GM23338 (cell line): ENCODE measurements at regions not wholly inside any gene's neighbourhood (a gene's known extent, or its start where the extent isn't known, plus 50 kb on each side); places are given as distances from the start of the nearest gene placed in this dataset.

Experiments
- ATAC-seq: fragments of 200-7000 bp; cut with Tn5 transposase; 3 replicates; pipeline ENCODE4 v1.9.1; 2020
- DNase-seq: peaks from one replicate; pipeline ENCODE4 v3.0.0-alpha.2; 2015; ENCODE audit warnings: low spot score
- H2AFZ ChIP-seq: fragments of 200-600 bp; sonication (generic); 2 replicates; pipeline ENCODE4 v1.8.0; 2016; ENCODE audit warnings: antibody characterized with exemption, mild to moderate bottlenecking, moderate library complexity
- H3F3A ChIP-seq: fragments of 200-600 bp; sonication (generic); replicated peaks from 2 replicates; pipeline ENCODE4 v1.8.0; 2017; ENCODE audit warnings: antibody characterized with exemption, mixed run types, low read depth
- H3K27ac ChIP-seq: fragments of 200-600 bp; sonication (generic); 2 replicates; pipeline ENCODE4 v1.6.1; 2016; ENCODE audit warnings: low read depth
- H3K27me3 ChIP-seq: fragments of 200-600 bp; sonication (generic); 2 replicates; pipeline ENCODE4 v1.8.0; 2016; ENCODE audit warnings: mild to moderate bottlenecking, mixed run types, moderate library complexity; ENCODE audit not compliant: insufficient read depth
- H3K36me3 ChIP-seq: fragments of 200-600 bp; sonication (generic); 2 replicates; pipeline ENCODE4 v1.8.0; 2016; ENCODE audit warnings: mild to moderate bottlenecking; ENCODE audit not compliant: insufficient read depth
- H3K4me1 ChIP-seq: fragments of 200-600 bp; sonication (generic); 2 replicates; pipeline ENCODE4 v1.8.0; 2016; ENCODE audit warnings: mild to moderate bottlenecking, moderate library complexity; ENCODE audit not compliant: insufficient read depth
- H3K4me2 ChIP-seq: fragments of 200-600 bp; sonication (generic); 2 replicates; pipeline ENCODE4 v1.7.1; 2017; ENCODE audit warnings: mixed run types
- H3K4me3 ChIP-seq: fragments of 200-600 bp; sonication (generic); 2 replicates; pipeline ENCODE4 v1.6.1; 2016; ENCODE audit warnings: mixed run types
- H3K79me2 ChIP-seq: fragments of 200-600 bp; sonication (generic); replicated peaks from 2 replicates; pipeline ENCODE4 v1.8.0; 2017; ENCODE audit warnings: mild to moderate bottlenecking; ENCODE audit not compliant: insufficient read depth
- H3K9me2 ChIP-seq: fragments of 200-600 bp; sonication (generic); 2 replicates; pipeline ENCODE4 v1.8.0; 2017; ENCODE audit not compliant: insufficient read depth
- H4K20me1 ChIP-seq: fragments of 200-600 bp; sonication (generic); replicated peaks from 2 replicates; pipeline ENCODE4 v1.8.0; 2017; ENCODE audit warnings: mild to moderate bottlenecking; ENCODE audit not compliant: insufficient read depth
- H3K27ac Mint-ChIP-seq: 2 replicates; pipeline ENCODE4 v1.8.0; 2020; ENCODE audit warnings: inconsistent platforms, mild to moderate bottlenecking, moderate library complexity, mixed read lengths
- H3K27me3 Mint-ChIP-seq: 3 replicates; pipeline ENCODE4 v1.8.0; 2022; ENCODE audit warnings: low read depth, mild to moderate bottlenecking, moderate library complexity, mixed read lengths, inconsistent platforms; ENCODE audit not compliant: insufficient read depth, poor library complexity
- H3K36me3 Mint-ChIP-seq: 3 replicates; pipeline ENCODE4 v1.8.0; 2021; ENCODE audit warnings: low read depth, mild to moderate bottlenecking, inconsistent platforms, moderate library complexity, mixed read lengths
- H3K4me1 Mint-ChIP-seq: 3 replicates; pipeline ENCODE4 v1.8.0; 2020; ENCODE audit warnings: mild to moderate bottlenecking, inconsistent platforms, mixed read lengths
- H3K4me3 Mint-ChIP-seq: 3 replicates; pipeline ENCODE4 v1.8.0; 2021; ENCODE audit warnings: moderate library complexity, mild to moderate bottlenecking, inconsistent platforms, mixed read lengths
- H3K9me3 Mint-ChIP-seq: 3 replicates; pipeline ENCODE4 v1.8.0; 2020; ENCODE audit warnings: moderate library complexity, mild to moderate bottlenecking, inconsistent platforms, mixed read lengths
- CREB1 ChIP-seq: fragments of 250-450 bp; sonication (Bioruptor Pico); IDR thresholded peaks from 2 replicates; pipeline ENCODE4 v1.5.0; 2020; ENCODE audit warnings: low read depth, mild to moderate bottlenecking, moderate library complexity
- EZH2phosphoT487 ChIP-seq: fragments of 200-600 bp; sonication (generic); IDR thresholded peaks from one replicate; pipeline ENCODE4 v1.8.1; 2018; ENCODE audit warnings: antibody characterized with exemption; ENCODE audit not compliant: unreplicated experiment
- JUNB ChIP-seq: IDR thresholded peaks from one replicate; pipeline ENCODE4 v1.6.1; 2016; ENCODE audit warnings: antibody characterized with exemption; ENCODE audit not compliant: unreplicated experiment
- NANOG ChIP-seq: IDR thresholded peaks from 2 replicates; pipeline ENCODE4 v1.6.1; 2016; ENCODE audit warnings: antibody characterized with exemption, borderline replicate concordance
- POLR2AphosphoS5 ChIP-seq: IDR thresholded peaks from 2 replicates; pipeline ENCODE4 v1.6.1; 2016; ENCODE audit warnings: antibody characterized with exemption, low read depth
- STAT1 ChIP-seq: IDR thresholded peaks from one replicate; pipeline ENCODE4 v1.6.1; 2016; ENCODE audit warnings: antibody characterized with exemption; ENCODE audit not compliant: unreplicated experiment
- ZNF114 ChIP-seq: fragments of 250-450 bp; sonication (Bioruptor Pico); IDR thresholded peaks from 2 replicates; pipeline ENCODE4 v1.5.0; 2020; ENCODE audit warnings: mild to moderate bottlenecking, moderate library complexity
- ZNF331 ChIP-seq: fragments of 250-450 bp; sonication (Bioruptor Pico); IDR thresholded peaks from 2 replicates; pipeline ENCODE4 v1.5.0; 2020; ENCODE audit warnings: low read depth, mild to moderate bottlenecking, moderate library complexity
- TF ChIP-seq, protein P1 (sequence below): IDR thresholded peaks from 2 replicates; pipeline ENCODE4 v1.6.1; 2016; ENCODE audit warnings: antibody characterized with exemption
- TF ChIP-seq, protein P2 (sequence below), 2 experiments: fragments of 200-600 bp in 1 of 2; sonication (generic) in 1 of 2; conservative IDR thresholded peaks; 2 replicates each; pipeline versions ENCODE4 v1.5.1 to v1.6.1; 2016 to 2017; ENCODE audit warnings: antibody characterized with exemption in 2 of 2, low read depth in 2 of 2, mild to moderate bottlenecking in 2 of 2, moderate library complexity in 1 of 2
- TF ChIP-seq, protein P3 (sequence below): IDR thresholded peaks from one replicate; pipeline ENCODE4 v1.6.1; 2018; ENCODE audit warnings: antibody characterized with exemption; ENCODE audit not compliant: unreplicated experiment

DNA sequence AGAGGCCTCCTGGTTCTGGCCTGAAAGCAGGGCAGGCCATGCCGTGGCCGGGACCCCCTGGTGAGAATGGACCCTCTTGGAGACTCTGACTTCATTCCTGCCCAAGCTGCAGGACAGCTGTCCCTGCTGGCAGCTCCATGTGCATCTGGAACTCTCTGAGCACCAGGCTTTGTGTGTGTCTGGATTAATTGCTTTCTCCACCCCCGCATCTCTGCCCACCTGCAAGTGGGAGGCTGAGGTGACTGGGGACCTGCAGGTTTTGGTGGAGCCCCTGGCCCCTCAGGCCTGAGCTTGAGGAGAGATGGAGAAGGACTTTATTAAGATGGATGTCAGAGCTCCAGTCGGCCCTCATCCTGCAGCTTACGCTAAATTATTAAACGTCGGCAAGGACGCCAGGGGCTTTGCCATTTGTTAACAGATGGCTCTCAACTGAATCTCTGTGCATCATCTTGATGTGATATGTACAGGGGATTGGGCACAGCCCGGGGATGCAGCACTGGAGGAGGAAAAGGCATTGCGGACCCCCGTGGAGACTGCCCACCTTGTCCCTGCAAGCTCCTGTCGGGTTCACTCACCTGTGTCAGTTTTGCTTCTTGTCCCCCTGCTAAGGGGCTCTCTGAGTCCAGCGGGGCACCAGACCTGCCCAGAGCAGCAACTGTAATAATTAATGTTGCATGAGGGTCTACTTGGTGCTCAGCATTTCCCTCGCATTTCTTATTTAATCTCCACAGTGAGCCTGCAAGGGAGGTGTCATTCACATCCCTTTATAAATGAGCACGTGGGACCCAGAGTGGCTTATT, 154.1 kb upstream of the RPL38 start:
- Histone ChIP-seq H3K36me3 (no peaks in the 10 kb centered on the region), H4K20me1 (no peaks in the 10 kb centered on the region), H3K27ac (no peak overlapping the region), H3K79me2 (no peaks in the 10 kb centered on the region), H3K4me3 (no peak overlapping the region), H2AFZ (no peak overlapping the region), H3K4me2 (no peak overlapping the region), H3F3A (no peaks in the 10 kb centered on the region), H3K27me3 (no peaks in the 10 kb centered on the region), H3K9me2 (no peaks in the 10 kb centered on the region), H3K4me1 (no peaks in the 10 kb centered on the region)
- Mint-ChIP-seq H3K27me3 (peaks cover 11% of the 10 kb centered on the region), H3K4me1 (no peaks in the 10 kb centered on the region), H3K9me3 (no peaks in the 10 kb centered on the region), H3K27ac (no peak overlapping the region), H3K36me3 (no peaks in the 10 kb centered on the region; the same call in 2 of the 3 replicates), H3K4me3 (no peak overlapping the region)
- ATAC-seq, result no peak
- DNase-seq, result no peak
- TF ChIP-seq CREB1 (CRISPR knock-in tag), result no peak
- TF ChIP-seq NANOG, result no peak
- TF ChIP-seq POLR2AphosphoS5, result no peak
- TF ChIP-seq ZNF331 (CRISPR knock-in tag), result no peak
- no peak for TF ChIP-seq JUNB
- TF ChIP-seq EZH2phosphoT487, result no peak
- TF ChIP-seq, protein P1, sequence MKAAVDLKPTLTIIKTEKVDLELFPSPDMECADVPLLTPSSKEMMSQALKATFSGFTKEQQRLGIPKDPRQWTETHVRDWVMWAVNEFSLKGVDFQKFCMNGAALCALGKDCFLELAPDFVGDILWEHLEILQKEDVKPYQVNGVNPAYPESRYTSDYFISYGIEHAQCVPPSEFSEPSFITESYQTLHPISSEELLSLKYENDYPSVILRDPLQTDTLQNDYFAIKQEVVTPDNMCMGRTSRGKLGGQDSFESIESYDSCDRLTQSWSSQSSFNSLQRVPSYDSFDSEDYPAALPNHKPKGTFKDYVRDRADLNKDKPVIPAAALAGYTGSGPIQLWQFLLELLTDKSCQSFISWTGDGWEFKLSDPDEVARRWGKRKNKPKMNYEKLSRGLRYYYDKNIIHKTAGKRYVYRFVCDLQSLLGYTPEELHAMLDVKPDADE, result no peak

- no peak overlapping the region for H3K4me3 Mint-ChIP-seq
- Histone ChIP-seq H3K27me3 (no peaks in the 10 kb centered on the region), H3F3A (no peaks in the 10 kb centered on the region), H3K79me2 (no peaks in the 10 kb centered on the region), H3K27ac (no peak overlapping the region), H3K4me2 (no peak overlapping the region), H4K20me1 (no peaks in the 10 kb centered on the region), H3K9me2 (no peaks in the 10 kb centered on the region), H2AFZ (no peak overlapping the region), H3K4me3 (no peak overlapping the region), H3K36me3 (no peaks in the 10 kb centered on the region), H3K4me1 (no peaks in the 10 kb centered on the region)
- no peaks in the 10 kb centered on the region for H3K4me1 Mint-ChIP-seq
- DNase-seq (no peak), ATAC-seq (no peak)
- H3K27me3 Mint-ChIP-seq, result peaks cover 14% of the 10 kb centered on the region
- H3K27ac Mint-ChIP-seq, result no peak overlapping the region
- H3K9me3 Mint-ChIP-seq, result no peaks in the 10 kb centered on the region
- no peaks in the 10 kb centered on the region; the same call in 2 of the 3 replicates for H3K36me3 Mint-ChIP-seq
- TF ChIP-seq, protein P2, sequence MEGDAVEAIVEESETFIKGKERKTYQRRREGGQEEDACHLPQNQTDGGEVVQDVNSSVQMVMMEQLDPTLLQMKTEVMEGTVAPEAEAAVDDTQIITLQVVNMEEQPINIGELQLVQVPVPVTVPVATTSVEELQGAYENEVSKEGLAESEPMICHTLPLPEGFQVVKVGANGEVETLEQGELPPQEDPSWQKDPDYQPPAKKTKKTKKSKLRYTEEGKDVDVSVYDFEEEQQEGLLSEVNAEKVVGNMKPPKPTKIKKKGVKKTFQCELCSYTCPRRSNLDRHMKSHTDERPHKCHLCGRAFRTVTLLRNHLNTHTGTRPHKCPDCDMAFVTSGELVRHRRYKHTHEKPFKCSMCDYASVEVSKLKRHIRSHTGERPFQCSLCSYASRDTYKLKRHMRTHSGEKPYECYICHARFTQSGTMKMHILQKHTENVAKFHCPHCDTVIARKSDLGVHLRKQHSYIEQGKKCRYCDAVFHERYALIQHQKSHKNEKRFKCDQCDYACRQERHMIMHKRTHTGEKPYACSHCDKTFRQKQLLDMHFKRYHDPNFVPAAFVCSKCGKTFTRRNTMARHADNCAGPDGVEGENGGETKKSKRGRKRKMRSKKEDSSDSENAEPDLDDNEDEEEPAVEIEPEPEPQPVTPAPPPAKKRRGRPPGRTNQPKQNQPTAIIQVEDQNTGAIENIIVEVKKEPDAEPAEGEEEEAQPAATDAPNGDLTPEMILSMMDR (conservative IDR thresholded peaks at IDR 0.05; ENCODE audit: low read depth in 2 of 2), result no peak
- TF ChIP-seq NANOG (no peak), ZNF114 (CRISPR knock-in tag) (no peak), POLR2AphosphoS5 (no peak), STAT1 (no peak)
- TF ChIP-seq, protein P3, sequence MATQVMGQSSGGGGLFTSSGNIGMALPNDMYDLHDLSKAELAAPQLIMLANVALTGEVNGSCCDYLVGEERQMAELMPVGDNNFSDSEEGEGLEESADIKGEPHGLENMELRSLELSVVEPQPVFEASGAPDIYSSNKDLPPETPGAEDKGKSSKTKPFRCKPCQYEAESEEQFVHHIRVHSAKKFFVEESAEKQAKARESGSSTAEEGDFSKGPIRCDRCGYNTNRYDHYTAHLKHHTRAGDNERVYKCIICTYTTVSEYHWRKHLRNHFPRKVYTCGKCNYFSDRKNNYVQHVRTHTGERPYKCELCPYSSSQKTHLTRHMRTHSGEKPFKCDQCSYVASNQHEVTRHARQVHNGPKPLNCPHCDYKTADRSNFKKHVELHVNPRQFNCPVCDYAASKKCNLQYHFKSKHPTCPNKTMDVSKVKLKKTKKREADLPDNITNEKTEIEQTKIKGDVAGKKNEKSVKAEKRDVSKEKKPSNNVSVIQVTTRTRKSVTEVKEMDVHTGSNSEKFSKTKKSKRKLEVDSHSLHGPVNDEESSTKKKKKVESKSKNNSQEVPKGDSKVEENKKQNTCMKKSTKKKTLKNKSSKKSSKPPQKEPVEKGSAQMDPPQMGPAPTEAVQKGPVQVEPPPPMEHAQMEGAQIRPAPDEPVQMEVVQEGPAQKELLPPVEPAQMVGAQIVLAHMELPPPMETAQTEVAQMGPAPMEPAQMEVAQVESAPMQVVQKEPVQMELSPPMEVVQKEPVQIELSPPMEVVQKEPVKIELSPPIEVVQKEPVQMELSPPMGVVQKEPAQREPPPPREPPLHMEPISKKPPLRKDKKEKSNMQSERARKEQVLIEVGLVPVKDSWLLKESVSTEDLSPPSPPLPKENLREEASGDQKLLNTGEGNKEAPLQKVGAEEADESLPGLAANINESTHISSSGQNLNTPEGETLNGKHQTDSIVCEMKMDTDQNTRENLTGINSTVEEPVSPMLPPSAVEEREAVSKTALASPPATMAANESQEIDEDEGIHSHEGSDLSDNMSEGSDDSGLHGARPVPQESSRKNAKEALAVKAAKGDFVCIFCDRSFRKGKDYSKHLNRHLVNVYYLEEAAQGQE, result no peak
- TF ChIP-seq, protein P1, result no peak
Measured at GRCh38 chr17:74049967-74050458, 153.5 kb upstream of the RPL38 start.
